Mesothelial cell of epicardium (in vitro differentiated cells): ENCODE measurements at regions not wholly inside any gene's neighbourhood (a gene's known extent, or its start where the extent isn't known, plus 50 kb on each side); places are given as distances from the start of the nearest gene placed in this dataset.
"Not testable (repeated sequence)": the region's sequence is repeated elsewhere in the genome, so short reads cannot be mapped to it uniquely, and the experiment has no call there.

Experiments
- DNase-seq, 2 experiments: peaks; one replicate each; pipeline ENCODE4 v3.0.0; 2021; ENCODE audit warnings: low spot score in 2 of 2; ENCODE audit not compliant: unreplicated experiment in 2 of 2
- H3K27ac Mint-ChIP-seq: 2 replicates; pipeline ENCODE4 v1.8.0; 2021; ENCODE audit warnings: mixed read lengths
- H3K27me3 Mint-ChIP-seq: 2 replicates; pipeline ENCODE4 v1.8.0; 2021; ENCODE audit warnings: low read depth, mixed read lengths
- H3K36me3 Mint-ChIP-seq: 2 replicates; pipeline ENCODE4 v1.8.0; 2021; ENCODE audit warnings: mixed read lengths
- H3K4me1 Mint-ChIP-seq: 2 replicates; pipeline ENCODE4 v1.8.0; 2021; ENCODE audit warnings: mixed read lengths
- H3K4me3 Mint-ChIP-seq: 2 replicates; pipeline ENCODE4 v1.8.0; 2021; ENCODE audit warnings: mild to moderate bottlenecking, moderate library complexity, mixed read lengths
- H3K9me3 Mint-ChIP-seq: 2 replicates; pipeline ENCODE4 v1.8.0; 2021; ENCODE audit warnings: mixed read lengths
- CTCF ChIP-seq: fragments of 200-600 bp; sonication (generic); IDR thresholded peaks from one replicate; pipeline ENCODE4 v1.5.0; 2021; ENCODE audit warnings: antibody characterized with exemption; ENCODE audit not compliant: unreplicated experiment

GRCh38 chr6:835476-836160 is 142.7 kb upstream of the EXOC2 start:
- Mint-ChIP-seq H3K27me3 (peaks cover 11% of the 10 kb centered on the region), H3K4me1 (peaks cover 2% of the 10 kb centered on the region)

DNA sequence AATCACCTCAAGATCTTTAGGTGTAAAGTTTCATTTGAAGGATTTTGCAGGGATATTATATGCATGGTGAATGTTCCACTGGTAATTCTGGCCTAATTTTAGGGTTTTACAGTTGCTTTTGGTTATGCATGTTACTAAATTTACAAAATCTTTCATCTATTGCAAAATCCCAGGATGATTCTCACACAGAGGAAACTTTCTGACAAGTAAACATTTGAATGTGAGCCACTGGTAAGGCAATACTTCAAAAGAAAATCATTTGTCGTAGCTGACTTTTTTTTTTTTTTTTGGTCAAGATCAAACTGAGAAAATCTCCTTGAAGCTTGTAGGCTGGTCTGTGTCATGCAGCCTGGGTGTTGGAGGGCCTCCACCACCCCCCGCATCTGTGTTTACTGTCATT is 141.9 kb upstream of the EXOC2 start:
- TF ChIP-seq CTCF: no peak

More at GRCh38 chr6:835476-836160, 142.7 kb upstream of the EXOC2 start:
- no peak for TF ChIP-seq CTCF
- Mint-ChIP-seq H3K4me3 (no peak overlapping the region), H3K27ac (no peak overlapping the region), H3K36me3 (no peaks in the 10 kb centered on the region), H3K9me3 (peaks cover 35% of the 10 kb centered on the region)
- no peak for DNase-seq

GRCh38 chr6:834190-834589 is 141.3 kb upstream of the EXOC2 start:
- Mint-ChIP-seq H3K9me3 (peaks cover 28% of the 10 kb centered on the region), H3K4me3 (no peak overlapping the region), H3K27me3 (peaks cover 15% of the 10 kb centered on the region), H3K36me3 (no peaks in the 10 kb centered on the region), H3K4me1 (peaks cover 2% of the 10 kb centered on the region), H3K27ac (no peak overlapping the region)
- TF ChIP-seq CTCF: no peak
- no peak for DNase-seq

More for the DNA sequence above, 141.9 kb upstream of the EXOC2 start:
- DNase-seq: no peak
- Mint-ChIP-seq H3K36me3 (no peaks in the 10 kb centered on the region), H3K4me3 (no peak overlapping the region), H3K4me1 (peaks cover 2% of the 10 kb centered on the region), H3K9me3 (peaks cover 32% of the 10 kb centered on the region), H3K27me3 (peaks cover 11% of the 10 kb centered on the region), H3K27ac (no peak overlapping the region)

GRCh38 chr6:832804-833203 is 139.9 kb upstream of the EXOC2 start:
- not testable (repeated sequence) for H3K4me1 Mint-ChIP-seq, H3K27ac Mint-ChIP-seq, DNase-seq, H3K36me3 Mint-ChIP-seq, H3K4me3 Mint-ChIP-seq
- Mint-ChIP-seq H3K9me3 (peaks cover 31% of the 10 kb centered on the region), H3K27me3 (peaks cover 12% of the 10 kb centered on the region)

DNA sequence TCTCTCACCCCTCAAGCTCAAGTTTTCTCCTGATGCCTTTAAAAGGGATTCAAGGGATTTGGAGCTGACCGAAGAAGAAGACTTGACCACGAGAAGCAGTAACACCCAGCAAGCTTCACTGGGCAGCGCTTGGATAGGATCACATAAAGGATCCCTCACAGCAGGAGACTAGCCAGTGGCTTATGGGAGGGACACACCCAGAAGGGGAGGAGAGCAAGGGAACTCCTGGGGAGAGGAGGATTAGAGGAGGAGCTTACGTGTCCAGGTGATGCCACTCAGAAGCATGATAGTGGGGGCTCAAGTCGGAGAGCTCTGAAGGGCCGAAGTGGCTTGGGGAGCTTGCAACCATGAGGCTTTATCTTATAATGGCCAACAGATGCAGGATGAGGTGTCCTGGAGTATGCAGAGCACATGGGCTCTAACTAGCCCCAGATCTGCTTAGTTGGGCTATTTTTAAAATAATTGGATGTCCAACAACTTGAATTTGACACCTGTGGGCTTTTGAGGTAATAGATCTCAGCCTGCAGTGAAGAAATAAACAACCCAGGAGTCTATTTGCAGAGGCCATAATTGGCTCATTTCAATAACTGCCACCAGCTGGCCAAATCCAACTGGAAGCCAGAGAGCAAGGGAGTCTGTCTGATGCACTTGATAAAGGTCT is 137.9 kb upstream of the EXOC2 start:
- TF ChIP-seq CTCF: no peak
- peaks cover 5% of the 10 kb centered on the region for H3K27me3 Mint-ChIP-seq
- no peak overlapping the region for H3K27ac Mint-ChIP-seq
- H3K9me3 Mint-ChIP-seq: peaks cover 45% of the 10 kb centered on the region
- peaks cover 2% of the 10 kb centered on the region for H3K4me1 Mint-ChIP-seq
- DNase-seq: no peak
- H3K36me3 Mint-ChIP-seq: no peaks in the 10 kb centered on the region
- no peak overlapping the region for H3K4me3 Mint-ChIP-seq

GRCh38 chr6:829656-830055 is 136.7 kb upstream of the EXOC2 start:
- Mint-ChIP-seq H3K27ac (no peak overlapping the region), H3K36me3 (no peaks in the 10 kb centered on the region), H3K4me3 (no peak overlapping the region), H3K27me3 (peaks cover 5% of the 10 kb centered on the region), H3K4me1 (peaks cover 2% of the 10 kb centered on the region), H3K9me3 (peaks cover 52% of the 10 kb centered on the region)
- DNase-seq: no peak
- no peak for TF ChIP-seq CTCF
